GM21723 (cell line): ENCODE measurements at regions not wholly inside any gene's neighbourhood (a gene's known extent, or its start where the extent isn't known, plus 50 kb on each side); places are given as distances from the start of the nearest gene placed in this dataset.
"Not testable (repeated sequence)": the region's sequence is repeated elsewhere in the genome, so short reads cannot be mapped to it uniquely, and the experiment has no call there.

Experiments
- ATAC-seq: cut with Tn5 transposase; IDR thresholded peaks from one replicate; pipeline ENCODE4 v1.9.1; 2021; ENCODE audit warnings: mild to moderate bottlenecking, moderate library complexity; ENCODE audit not compliant: unreplicated experiment

DNA sequence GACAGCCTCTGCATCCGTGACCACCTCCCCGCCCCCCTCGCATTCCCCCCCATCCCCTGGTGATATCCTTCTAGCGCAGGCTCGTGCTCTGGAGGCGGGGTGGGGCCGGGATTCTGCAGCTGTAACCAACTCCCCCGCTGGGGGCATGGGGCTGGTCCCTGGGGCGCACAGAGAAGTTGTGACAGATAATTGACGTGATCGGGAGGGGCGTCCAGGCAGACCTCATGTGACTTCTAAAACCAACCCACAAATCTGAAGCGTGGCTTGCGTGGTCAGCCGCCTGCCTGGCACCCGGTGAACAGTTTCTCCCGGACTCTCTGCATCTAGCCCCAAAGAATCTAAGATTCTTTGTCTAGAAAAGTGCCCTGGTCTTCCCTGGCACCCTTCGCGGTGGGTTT is 100.6 kb upstream of the IGF1R start:
- ATAC-seq: no peak

DNA sequence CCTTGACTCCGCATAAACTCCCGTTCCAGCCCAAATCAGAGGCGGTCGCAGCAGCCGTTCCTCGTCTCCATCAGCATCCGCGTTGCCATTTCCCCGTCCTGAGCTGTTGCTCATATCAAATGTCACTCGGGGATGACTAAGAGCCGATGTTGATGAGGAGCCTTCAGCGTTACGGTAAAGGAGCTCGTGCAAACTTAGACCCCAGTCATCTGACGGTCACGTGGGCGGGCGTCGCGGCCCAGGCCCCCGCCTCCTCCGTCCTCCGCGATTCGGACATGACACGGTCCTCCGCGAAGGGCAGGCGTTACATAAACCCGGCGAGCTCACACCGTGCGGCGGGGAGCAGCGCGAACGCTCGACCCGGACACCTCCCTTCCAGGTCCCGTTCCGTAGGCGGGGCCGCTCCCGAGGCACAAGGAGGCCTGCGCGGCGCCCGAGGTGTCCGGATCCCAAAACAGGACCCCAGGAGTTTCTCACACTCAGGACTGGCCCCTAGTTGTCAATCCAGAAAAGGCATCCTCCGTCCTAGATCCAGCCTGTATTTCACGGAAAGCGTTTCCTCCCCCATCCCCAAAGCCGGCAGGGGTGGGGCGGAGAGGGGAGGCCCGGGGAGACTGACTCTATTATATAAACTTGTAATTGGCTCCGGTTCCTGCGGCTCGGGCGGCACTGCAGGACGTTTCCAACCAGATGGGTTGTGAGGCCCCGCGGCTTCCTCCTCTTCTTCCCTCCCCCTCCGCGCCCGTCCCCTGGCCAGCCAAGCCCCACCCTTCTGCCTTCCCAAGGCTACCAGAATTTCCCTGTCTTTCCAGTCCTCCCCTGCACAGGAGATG is 100.0 kb upstream of the IGF1R start:
- no peak for ATAC-seq

DNA sequence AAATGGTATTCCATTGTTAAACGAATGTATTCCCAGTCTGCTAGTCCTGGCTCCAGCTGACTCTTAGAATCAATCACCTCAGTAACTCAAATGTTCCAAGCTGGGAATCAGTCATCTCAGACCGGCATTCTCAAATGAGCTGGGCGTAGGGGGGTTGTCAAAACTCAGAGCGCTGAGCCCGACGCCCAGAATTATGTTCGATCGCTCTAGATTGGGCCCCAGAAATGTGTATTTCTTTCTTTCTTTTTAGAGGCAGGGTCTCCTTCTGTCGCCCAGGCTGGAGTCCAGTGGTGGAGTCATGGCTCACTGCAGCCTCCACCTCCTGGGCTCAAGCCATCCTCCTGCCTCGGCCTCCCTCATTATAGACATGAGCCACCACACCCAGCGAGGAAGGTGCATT is 99.3 kb upstream of the IGF1R start:
- no peak for ATAC-seq

DNA sequence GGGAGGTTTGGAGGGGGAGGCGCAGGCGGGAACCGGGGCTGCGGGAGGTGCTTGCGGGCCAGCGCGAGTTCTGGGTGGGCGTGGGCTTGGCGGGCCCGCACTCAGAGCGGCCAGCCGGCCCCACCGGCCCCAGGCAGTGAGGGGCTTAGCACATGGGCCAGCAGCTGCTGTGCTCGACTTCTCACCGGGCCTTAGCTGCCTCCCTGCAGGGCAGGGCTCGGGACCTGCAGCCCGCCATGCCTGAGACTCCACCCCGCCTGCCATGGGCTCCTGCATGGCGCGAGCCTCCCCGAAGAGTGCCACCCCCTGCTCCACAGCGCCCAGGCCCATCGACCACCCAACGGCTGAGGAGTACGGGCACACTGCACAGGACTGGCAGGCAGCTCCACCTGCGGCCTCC is 98.6 kb upstream of the IGF1R start:
- no peak for ATAC-seq

DNA sequence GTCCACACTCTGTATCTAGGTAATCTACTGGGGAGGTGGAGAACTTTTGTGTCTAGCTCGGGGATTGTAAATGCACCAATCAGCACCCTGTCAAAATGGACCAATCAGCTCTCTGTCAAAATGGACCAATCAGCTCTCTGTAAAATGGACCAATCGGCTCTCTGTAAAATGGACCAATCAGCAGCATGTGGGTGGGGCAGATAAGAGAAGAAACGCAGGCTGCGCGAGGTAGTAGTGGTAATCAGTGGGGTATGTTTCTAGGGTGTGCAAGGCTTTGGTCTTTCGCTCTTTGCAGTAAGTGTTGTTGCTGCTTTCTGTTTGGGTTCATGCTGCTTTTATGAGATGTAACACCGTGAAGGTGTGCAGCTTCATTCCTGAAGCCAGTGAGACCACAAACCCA is 98.0 kb upstream of the IGF1R start:
- ATAC-seq: not testable (repeated sequence)

DNA sequence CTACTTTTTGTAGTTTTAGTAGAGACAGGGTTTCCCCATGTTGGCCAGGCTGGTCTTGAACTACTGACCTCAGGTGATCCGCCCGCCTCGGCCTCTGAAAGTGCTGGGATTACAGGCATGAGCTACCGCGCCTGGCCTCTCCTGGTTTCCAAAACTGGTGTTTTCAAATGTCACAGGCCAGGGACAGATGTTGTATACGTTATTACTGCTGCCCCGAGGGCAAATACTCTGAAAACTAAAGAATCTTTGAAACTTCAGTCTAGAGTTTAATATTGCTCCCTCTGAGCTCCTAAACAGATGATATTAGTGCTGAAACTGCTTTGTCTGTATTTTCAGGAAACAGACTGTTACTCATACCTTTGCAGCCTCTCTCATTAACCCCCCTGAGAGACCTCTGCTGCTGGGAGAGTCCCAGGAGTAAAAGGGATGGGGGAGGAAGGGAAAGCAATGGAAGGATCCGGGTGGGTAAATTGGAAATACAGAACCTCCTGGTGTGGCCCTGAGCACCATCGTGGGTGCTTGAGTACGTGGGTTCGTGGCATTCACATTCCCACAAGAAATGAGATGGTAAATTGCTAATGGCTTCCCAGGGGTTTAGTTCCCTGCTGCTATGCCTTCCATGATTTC is 96.3 kb upstream of the IGF1R start:
- no peak for ATAC-seq

DNA sequence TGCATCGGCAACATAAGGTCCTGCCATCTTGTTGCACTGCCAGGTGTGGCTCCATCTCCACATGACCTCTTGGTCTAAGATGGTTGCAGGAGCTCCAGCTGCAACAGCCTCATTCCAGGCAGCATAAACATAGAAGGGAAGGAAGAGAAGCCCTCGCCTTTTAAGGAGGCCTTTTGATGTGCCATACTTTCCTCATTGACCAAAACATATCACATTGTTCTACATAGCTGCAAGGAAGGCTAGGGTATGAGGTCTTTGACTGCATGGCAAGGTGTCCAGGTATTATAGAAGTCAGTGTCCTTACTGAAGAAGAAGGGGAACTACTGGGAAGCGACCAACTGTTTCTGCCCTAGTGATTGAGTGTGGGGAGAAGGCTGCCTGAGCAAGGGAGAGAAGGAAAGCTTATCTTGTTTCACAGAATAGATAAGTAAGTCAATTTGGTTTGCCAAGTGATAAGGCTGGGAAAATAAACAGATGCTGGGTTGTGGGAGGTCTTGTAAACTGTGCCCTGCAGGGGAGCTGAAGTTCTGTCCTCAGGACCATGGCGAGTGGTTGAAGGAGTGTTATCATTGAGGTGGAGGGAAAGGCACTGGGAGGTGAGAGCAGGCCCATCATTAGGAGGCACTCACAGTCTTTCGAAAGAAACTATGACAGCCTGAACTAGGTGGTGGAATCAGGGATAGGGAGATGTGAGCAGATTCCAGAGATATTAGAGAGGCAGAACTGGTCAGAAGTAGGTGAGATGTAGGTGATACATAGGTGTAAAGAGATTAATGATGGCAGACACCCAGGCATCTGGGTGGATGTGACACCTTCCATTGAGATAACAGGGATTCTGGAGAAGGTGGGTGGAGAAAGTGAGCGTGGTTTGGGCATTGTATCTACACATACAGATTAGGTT is 93.8 kb upstream of the IGF1R start:
- no peak for ATAC-seq

DNA sequence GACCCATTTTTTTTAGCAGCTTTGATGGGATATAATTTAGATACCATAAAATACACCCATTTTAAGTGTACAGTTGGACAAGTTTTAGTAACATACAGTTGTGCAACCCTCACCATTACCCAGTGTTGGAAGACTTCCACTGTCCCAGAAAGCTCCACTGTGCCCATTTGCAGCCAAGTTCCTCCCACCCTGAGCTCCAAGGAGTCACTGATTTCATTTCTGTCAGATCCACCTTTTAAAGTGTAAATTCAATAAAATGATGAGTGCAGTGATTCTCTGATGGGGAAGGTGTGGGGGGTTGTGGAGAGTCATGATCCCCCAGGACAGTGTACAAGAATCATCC is 93.2 kb upstream of the IGF1R start:
- ATAC-seq: no peak

DNA sequence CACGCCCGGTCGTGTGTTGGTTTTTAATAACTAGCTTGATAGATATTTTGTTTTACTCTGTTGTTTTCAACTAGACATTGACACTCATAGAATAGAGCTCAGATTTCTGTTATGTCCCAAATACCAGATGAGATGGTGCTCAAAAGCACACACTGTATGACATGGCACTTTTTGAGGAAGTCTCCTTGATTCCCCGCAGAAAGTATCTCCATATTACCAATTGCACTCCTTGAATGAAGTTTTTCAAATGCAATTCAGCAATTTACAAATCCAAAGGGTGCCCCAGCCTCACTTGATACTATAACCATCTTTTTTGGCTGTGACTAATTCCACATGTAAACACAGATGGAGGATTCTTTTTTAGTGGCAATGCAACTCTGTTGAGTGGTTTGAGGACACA is 92.0 kb upstream of the IGF1R start:
- ATAC-seq: no peak

DNA sequence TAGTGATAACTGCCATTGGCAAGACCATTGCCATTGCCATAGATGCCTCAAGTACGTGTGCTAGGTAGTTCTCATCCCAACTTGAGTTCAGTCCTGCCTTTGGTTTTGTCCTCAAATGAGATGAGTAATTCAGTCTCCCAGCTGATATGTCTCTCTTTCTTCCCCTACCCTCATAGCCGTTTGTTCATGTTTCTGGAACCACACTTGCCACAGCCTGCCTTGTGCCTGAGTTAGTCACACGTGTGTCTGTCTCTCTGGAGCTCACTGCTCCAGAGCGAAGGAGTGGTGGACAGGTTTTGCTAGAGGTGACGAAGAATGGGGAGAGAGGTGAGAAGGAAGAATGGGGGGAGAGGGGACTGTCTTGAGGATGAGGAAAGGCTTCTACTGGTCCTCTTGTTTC is 88.0 kb upstream of the IGF1R start:
- ATAC-seq: no peak

DNA sequence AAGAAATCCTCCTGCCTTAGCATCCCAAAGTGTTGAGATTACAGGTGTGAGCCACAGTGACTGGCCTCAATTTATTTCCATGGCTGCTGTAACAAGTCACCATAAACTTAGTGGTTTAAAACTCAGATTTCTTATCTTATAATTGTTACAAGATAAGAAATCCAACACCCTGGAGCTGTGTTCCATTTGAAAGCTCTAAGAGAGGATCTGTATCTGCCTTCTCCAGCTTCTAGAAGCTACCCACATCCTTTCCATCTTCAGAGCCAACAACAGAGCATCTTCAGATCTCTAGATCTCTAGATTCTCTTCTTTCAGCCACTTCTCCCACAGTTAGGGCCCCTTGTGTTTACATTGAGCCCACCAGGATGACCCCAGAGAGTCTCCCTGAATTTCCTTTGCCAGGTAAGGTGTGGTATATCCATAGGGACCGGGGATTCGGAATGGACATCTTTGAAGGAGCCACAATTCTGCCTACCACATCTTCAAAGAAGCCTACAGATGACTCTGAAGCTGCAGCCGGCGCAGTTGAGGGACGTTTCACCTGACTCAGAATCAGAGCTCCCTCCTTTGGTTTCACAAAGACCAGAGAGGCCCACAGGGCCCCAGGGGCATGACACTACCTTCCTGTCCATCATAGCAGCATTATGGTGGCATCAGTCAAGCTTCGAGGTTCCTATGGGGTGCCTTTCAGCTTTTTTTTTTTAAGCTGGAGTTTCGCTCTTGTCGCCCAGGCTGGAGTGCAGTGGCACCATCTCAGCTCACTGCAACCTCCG is 87.0 kb upstream of the IGF1R start:
- no peak for ATAC-seq

DNA sequence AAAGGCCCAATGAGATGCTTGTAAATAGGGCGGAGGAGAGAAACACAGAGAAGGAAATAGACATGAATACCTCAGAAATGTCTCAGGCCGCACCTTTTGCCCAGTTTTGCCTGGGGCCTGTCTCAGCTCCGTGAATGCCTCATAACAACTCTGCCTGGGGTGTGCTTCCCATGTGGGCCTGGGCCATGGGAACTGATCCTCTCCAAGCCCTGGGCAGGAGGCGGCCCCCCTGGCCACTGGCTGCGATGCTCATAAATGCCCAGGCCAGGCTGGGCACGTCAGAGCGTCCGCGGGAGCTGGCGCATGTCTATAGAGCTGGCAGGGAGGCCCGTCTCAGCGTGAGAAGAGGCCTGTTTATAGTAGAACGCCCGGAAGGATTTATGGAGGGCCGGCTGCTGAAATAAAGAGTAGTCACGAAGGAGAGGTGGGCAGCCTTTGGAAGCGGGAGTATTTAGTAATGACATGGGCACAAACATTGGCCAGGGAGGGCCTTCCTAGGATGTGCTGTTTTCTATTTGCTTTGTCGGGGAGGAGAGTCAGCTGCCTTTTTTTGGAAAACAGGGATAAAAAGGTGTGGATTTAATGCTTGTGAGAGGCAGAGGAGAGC is 85.9 kb upstream of the IGF1R start:
- ATAC-seq: no peak

DNA sequence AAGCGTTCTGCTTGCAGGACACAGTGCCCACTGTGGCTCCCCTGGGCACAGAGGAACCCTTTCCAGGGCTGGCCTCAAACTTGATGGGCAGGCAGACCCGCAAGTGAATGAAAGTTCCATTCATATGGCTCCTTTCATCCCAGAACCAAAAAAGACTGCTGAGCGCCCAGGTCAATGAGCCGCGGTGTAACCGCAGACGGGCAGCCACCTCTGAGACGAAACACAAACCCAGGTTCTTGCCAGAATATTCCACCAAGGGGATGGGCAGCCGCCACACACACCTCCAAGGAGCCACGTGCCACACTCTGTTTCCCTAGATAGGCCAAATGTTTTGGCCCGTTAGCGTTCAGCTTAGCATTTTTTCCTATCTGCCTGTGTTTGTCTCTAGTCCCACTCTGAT is 82.8 kb upstream of the IGF1R start:
- ATAC-seq: no peak

DNA sequence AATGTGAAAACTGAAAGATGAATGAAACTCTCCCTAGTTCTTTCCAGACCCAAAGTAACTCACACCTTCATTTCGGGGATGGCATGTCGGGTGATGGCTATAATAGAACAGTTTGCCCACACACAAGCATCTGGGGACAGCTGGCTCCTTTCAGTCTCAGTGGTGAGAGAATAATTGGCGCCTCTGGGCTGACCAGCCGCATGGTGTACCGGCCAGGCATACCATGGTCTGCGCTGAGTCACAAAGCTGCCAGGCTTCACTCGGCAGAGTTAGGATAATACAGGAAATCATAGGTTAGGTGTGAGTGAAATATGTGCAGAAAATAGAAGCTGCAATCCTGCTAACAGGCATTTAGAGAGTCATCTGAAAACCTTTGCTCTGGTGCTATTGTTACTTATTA is 80.4 kb upstream of the IGF1R start:
- no peak for ATAC-seq

DNA sequence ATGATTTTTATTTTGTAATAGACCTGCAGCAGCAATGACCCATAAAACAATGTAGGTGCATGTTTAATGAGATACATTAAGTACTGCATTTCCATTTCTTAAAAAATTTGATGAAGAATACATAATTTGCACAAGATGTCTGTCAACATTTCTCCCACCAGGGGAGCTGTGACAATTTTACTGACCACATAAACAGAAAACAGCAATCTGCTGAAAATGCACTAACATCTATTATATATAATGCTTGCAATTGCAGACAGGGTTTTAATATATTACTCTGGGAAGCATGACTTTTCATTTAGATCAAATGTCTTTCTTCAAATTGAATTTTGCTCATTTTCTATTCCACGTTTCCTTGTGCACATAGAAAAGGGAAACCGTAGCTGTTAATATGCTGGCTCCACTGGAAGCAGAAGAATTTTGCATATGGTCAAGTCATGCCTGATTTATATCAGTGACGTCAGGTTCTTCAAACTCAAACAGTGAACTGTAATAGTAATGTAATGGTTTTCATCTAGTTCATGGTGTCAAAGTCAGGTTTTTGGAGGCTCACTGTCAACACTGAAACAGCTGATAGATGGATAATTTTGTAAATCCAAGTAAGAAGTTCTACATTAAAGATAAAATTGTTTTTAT is 79.8 kb upstream of the IGF1R start:
- ATAC-seq: no peak

DNA sequence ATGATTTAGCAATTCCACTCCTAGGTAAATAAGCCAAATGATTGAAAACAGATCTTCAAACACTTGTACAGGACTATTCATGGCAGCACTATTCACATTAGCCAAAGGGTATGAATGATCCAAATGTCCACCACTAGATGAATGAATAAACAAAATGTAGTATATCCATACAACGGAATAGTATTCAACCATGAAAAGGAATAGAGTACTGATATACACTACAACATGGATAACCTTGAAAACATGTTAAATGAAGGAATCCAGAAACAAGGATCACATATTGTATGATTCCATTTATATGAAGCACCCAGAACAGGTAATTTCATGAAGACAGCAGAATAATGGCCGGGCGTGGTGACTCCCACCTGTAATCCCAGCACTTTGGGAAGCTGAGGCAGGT is 78.2 kb upstream of the IGF1R start:
- ATAC-seq: no peak

DNA sequence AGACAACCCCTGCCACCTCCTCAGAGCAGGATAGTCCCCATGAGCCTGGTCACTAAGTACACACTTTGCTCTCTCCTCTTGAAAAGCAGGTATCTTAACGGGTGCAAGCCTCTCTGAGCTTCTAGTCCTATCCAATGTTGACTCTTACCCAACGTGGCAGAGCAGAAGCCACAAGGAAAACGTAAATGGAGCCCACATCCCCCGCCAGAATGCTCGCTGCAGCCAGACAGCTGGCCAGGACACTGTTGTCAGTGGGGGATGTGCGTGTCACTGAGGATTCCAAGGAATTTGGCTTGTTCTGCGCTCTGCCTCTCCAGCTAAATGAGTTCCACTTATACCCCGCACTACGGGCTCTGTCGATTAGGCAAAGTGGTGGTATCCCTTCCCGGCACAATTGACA is 67.8 kb upstream of the IGF1R start:
- ATAC-seq: no peak

DNA sequence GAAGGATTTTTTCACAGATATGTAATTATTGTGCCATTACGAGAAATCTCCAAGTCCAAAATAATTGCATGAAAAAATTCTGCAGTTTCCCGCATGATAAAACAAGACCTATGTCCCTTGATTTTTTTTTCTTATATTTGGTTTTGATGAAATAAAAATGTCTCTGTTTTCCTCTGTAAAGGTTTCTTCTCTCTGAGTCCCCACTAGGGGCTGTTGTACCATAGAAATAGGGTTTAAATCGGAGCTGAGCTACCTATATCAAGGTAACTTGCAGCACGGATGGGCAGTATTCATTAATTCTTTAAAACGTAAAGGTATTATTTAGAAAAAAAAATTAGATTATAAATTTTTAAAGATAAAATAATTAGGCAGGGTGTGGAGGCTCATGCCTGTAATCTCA is 66.6 kb upstream of the IGF1R start:
- no peak for ATAC-seq

DNA sequence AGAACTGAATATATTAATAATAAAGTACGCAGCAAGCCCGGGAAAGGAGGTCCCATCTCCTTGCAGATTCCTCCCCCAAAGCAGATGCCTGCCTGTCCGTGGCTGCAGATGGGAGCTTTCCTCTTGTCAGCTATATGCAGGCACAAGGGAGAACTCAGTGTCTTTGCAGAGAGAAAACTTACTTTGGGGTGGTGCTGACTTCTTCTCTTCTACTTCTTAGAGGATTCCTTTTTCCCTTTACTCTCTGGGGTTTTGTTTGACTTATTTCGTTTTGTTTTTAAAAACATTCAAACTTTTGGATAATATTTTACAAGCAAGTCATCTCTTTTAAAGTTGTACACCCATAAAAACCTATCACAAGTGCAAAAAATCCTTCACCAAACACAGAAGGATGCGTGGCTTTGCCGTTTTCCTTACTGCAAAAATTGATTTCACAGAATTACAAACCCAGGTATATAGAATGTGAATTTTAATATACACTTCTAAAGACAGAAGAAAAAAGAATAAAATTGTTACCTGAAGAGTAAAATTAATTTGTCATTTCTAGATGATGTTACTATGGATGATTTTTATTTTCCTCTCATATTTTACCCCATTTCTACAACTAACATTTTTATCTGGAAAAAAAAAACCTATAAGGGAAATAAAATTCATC is 65.3 kb upstream of the IGF1R start:
- no peak for ATAC-seq
